ENCODE measurements at regions not wholly inside any gene's neighbourhood (a gene's known extent, or its start where the extent isn't known, plus 50 kb on each side); places are given as distances from the start of the nearest gene placed in this dataset.

- DNase-seq (ENCODE audit: low read depth in 4 of 4, low spot score in 3 of 4), result no peak
These were observed 134.4 kb upstream of the BTBD3 start for GRCh38 chr20:11783102-11783850.

DNA sequence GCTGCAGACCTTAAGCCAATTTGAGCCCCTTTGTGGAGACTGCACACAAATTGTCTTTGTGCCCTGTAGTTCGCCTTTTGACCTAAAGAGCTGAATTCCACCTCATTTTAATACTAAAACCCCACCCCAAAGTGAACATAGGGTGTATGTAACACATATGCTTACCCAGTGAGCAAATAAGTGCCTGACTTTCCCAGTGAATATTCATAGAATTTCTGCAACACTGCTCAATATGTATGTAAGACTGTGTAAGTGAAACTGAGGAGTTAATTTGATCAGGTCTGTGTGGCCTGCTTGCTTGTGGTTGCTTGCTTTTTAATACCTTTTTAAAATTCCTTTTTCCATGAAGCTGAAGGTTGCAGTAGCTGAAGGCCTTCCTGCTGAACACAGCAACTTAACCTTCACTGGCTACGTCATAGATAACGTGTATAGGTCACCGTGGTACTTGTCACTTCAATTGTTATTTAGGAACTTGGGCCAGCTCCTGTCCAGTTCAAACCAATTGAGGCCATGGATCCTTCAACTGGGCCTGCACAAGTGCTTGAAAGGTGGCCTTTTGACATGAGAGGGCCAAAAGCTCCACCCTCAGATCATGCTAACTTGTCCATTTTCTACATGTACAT is 131.7 kb upstream of the BTBD3 start:
- no peak for DNase-seq (ENCODE audit: low read depth in 4 of 4, low spot score in 3 of 4)

- DNase-seq (ENCODE audit: low read depth in 4 of 4, low spot score in 3 of 4), result no peak
These were observed 127.6 kb upstream of the BTBD3 start for GRCh38 chr20:11790046-11790445.

DNA sequence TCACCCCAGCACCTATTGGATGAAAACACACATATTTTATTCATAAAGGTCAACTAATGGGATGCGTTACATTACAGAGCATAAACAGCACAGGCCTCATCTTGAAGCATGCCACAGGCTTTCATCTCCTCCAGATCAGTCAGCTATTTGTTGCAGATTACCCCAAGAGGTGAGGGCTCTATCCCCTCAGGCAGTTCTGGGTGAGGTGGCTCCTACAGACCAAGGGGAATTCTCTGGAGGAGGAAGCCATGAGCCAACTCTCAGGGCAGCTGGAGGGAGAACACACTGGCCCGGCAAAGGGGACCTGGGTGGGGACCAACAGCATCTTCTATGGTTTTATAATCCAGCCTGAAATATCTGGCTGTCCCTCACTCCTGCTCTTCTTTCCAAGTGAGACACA is 126.4 kb upstream of the BTBD3 start:
- no peak for DNase-seq (ENCODE audit: low read depth in 4 of 4, low spot score in 3 of 4)

GRCh38 chr20:11791835-11792567 is 125.7 kb upstream of the BTBD3 start:
- no peak for DNase-seq (ENCODE audit: low read depth in 4 of 4, low spot score in 3 of 4)

DNA sequence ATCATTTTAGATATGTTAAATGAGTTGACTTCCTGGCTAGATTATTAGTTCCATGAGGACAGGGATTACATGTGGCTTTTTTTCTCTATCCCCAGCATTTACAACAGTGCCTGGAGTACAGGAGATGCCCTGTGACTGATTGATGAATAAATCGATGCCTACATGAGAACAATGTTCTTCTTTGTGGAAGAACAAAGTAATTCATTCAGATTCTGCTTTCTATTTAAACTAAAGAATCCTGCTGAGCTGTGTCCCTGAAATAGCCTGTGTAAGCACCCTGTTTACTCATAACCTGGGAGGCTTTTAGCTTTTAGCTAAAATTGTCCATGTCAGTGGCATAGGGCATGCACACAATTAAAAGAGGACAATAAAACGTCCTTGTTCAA is 125.1 kb upstream of the BTBD3 start:
- no peak for DNase-seq (ENCODE audit: low read depth in 4 of 4, low spot score in 3 of 4)

DNA sequence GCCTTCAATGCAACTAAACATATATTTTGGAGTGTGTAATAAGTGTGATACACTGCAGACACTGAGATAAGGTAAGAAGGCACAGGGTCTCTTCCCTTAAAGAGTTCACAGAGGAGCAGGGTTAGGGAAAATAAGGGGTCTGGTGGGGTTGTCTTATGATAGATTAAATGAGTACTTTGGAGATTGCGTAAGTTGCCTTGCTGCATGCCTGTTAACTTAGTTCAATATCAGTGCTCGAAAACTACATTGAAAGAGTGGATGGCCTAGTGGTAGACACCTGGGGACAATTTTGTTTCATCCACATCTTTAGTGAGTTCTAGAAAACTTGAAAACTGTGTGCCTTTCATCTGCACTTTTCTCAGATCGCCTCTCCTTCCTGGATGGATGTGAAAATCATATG is 123.2 kb upstream of the BTBD3 start:
- no peak for DNase-seq (ENCODE audit: low read depth in 4 of 4, low spot score in 3 of 4)

DNA sequence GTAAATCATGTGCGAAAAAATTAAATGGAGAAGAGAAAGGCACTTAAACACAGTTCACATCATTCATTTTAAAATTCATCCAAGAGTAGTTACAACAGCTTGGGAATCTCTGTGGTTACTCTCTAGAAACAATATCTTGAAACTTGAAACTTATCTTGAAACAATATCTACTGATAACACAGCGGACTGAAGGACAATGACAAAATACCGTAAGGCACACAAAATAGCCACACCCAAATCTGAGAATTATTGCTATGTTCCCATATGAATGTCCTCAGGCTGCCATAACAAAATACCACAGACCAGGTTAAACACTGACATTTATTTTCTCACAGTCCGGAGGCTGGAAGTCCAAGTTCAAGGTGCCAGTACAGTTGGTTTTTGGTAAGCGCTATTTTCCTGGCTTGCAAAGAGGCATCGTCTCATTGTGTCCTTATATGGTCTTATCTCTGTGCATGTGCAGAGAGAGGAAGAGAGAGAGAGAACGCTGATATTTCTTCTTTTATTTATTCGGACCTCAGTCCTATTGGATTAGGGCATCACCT is 122.5 kb upstream of the BTBD3 start:
- no peak for DNase-seq (ENCODE audit: low read depth in 4 of 4, low spot score in 3 of 4)

DNA sequence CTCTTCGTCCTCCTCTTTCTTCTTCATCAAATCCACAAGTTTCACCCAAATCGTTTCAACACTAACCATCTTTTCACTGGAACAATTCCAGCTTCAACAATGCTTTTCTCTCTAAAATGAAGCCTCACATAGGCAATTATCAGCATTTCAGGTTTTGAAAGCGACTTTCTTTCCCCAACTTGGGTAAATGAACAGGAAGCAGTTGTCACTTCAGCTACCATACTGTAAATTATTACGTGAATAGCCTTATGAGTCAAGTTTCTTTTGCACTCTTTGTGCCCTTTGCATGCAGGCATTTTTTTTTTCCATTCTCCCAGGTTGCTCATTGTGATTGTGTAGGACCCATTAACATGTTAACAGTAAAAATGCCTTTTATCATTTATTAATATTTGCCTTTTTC is 121.7 kb upstream of the BTBD3 start:
- no peak for DNase-seq (ENCODE audit: low read depth in 4 of 4, low spot score in 3 of 4)

DNA sequence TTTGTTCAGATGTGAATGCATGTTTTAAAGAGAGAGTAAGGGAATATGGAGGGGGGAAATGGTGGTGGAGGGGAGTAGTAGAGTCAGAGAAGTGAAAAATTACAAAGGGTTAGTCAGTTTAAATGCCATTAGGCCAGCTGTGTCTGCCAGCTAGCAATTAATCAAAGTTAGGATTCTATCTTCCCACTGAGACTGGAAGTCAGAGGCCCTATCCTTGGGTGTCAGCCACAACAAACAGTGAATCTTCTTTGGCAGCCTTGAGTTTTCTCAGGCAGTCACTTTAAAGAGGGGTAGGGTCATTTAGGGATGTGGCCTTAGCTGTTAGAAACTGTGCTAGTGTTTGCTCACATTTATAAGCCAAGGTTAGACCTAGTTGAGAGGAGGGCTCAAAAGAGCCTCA is 120.5 kb upstream of the BTBD3 start:
- no peak for DNase-seq (ENCODE audit: low read depth in 4 of 4, low spot score in 3 of 4)

DNA sequence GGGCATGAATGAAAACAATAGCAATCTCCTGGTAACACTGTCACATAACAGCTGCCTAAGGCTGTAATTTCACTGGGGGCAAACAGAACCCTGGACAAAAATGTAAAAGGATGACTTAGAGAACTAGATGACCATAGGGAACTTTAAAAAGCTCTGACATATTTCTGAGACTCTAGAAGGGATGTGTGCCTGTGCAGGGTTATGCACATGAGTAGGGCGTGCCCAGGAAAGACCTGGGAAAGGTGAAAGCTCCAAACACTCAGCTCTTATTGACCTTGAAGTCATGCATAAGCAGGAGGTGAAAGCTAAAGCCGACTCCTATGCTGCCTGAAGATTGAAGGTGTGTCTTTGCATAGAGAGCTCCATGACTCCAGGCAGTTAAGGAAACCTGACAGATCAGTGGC is 118.4 kb upstream of the BTBD3 start:
- DNase-seq (ENCODE audit: low read depth in 4 of 4, low spot score in 3 of 4), result no peak

DNA sequence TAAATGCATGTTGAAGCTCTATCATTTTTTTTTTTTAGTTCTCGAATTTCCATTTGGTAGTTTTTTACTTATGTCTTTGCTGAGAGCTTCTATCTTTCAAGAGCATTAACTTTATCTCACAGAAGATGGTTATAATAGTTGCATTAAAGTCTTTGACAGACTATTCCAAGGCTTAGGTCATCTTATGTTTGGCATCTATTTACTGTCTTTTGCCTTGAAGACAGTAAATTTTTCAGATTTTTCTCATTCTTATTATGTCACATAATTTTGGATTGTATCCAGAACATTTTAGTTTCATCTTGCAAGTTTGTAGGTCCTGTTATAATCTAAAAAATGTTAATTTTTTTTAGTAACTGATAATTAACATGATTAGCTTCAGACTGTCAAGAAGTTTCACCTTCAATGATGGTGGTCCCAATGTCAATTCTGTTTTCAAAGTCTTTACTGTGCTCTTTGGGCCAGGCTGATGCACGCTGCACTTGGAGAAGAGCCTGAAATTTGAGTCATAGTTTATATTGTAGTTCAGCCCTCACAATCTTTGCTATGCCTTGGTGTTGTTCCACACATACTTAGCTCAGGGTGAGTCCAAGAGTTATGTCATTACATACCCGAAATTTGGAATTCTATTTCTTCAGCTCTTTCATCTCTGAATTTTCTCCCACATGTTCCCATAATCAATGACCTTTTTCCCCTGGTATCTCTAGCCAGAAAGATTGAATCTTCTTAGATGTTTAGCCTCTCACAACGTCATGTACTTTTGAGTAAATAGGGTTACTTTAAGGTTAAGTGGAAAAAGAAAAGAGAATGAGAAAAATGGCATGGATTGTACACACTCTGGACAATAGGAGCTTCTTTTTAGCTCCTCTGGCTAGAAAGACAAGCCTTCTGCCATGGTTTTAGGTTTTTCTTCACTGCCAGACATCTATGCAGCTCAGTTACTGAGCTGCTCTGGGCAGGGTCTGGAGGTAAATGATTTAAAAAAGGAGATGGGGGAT is 110.3 kb upstream of the BTBD3 start:
- DNase-seq (ENCODE audit: low read depth in 4 of 4, low spot score in 3 of 4), result no peak

GRCh38 chr20:11808841-11809240 is 108.9 kb upstream of the BTBD3 start:
- DNase-seq (ENCODE audit: low read depth in 4 of 4, low spot score in 3 of 4), result no peak

DNA sequence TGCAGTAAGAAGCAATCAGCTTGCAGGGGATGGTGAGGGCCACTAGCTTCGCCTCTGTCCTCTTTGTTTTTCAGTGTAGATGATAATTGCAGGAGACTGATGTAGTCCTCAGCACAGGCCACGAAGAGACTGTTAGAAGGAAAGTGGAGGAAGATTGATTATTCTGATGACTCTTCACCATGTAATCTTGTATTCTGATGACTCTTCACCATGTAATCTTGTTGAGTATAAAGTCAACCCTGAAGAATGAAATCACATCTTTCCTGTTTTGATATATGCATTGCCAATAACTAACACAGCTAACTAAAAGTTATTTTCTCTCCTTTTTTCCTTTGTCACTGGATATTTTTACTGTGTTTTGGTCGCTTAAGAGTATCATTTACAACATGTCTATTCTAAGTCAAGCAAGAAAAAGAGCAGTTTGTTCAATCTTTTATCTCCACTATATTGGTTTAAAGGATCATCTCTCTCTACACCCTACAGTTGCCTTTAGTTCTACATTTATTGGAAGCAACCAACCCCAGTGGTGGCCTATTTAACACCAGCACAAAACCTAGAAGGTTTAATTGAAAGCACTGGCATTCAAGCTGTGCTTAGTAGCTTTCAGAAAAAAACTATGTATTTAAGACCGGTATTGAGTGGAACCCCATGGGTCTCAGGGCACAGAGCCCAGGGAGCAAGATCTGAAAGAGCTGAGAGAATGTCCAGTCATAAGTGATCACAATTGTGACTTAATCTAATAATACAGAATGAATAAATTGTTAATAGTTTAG is 107.2 kb upstream of the BTBD3 start:
- DNase-seq (ENCODE audit: low read depth in 4 of 4, low spot score in 3 of 4), result no peak

DNA sequence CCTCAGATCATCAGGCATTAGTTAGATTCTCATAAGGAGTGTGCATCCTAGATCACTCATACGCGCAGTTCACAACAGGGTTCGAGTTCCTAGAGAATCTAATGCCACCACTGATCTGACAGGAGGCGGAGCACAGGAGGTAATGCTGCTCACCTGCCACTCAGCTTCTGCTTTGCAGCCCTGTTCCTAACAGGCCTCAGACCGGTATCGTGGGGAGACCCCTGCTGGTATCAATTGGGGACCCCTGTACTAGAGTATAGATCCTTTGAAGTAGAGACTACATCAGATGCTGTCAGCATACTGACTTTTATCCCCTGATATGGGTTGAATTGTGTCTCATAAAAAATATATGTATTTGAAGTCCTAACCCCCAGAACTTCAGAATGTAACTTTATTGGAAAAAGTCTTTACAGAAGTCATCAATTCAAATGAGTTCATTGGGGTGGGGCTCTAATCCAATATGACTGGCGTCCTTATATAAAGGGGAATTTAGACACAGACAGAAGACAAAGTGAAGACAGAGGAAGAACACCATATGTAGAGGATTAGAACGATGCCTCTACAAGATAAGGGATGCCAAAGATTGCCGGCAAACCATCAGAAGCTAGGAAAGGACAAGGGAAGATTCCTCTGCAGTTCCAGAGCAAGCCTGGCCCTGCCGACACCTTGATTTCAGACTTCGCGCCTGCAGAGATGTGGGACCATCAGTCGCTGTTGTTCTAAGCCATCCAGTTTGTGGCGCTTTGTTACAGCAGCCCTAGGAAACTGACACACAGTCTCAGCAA is 104.4 kb upstream of the BTBD3 start:
- no peak for DNase-seq (ENCODE audit: low read depth in 4 of 4, low spot score in 3 of 4)

GRCh38 chr20:11814267-11814666 is 103.4 kb upstream of the BTBD3 start:
- DNase-seq (ENCODE audit: low read depth in 4 of 4, low spot score in 3 of 4), result no peak

- no peak for DNase-seq (ENCODE audit: low read depth in 4 of 4, low spot score in 3 of 4)
These were observed 96.9 kb upstream of the BTBD3 start for GRCh38 chr20:11820838-11821237.

- no peak for DNase-seq (ENCODE audit: low read depth in 4 of 4, low spot score in 3 of 4)
These were observed 95.2 kb upstream of the BTBD3 start for GRCh38 chr20:11822540-11822794.

DNA sequence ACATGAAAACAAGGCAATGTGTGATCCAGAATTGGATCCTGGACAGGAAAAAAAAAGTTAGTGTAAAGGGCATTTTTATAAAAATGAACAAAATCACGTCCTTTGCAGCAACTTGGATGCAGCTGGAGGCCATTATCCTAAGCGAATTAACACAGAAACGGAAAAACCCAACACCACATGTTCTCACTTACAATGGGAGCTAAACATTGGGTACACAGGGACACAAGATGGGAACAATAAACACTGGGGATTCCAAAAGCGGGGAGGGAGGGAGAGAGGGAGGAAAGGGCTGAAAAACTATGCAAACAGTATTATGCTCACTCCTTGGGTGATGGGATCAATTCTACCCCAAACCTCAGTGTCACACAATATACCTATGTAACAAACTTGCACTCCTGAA is 91.4 kb upstream of the BTBD3 start:
- DNase-seq (ENCODE audit: low read depth in 4 of 4, low spot score in 3 of 4), result no peak

All from left renal pelvis (tissue), 4 donors.